ENCODE measurements at regions not wholly inside any gene's neighbourhood (a gene's known extent, or its start where the extent isn't known, plus 50 kb on each side); places are given as distances from the start of the nearest gene placed in this dataset.

- H2AFZ ChIP-seq (ENCODE audit: insufficient read depth, low read depth, low read length, poor library complexity, severe bottlenecking): no peak overlapping the region
- no peak overlapping the region for H3K9ac ChIP-seq (ENCODE audit: low read length)
- CTCF ChIA-PET: no interaction called here
- Mint-ChIP-seq H3K27me3 (no peaks in the 10 kb centered on the region), H3K27ac (no peak overlapping the region), H3K4me3 (no peak overlapping the region), H3K9me3 (ENCODE audit: insufficient read depth) (peaks cover 5% of the 10 kb centered on the region), H3K4me1 (no peaks in the 10 kb centered on the region)
- ATAC-seq (ENCODE audit: low read depth) (no peak), DNase-seq (no peak)
- no peaks in the 10 kb centered on the region for H3K27me3 ChIP-seq (replicated peaks in 1 of 4; ENCODE audit: control extremely low read depth in 1 of 4, control insufficient read depth in 3 of 4, insufficient read depth in 4 of 4, low read length in 3 of 4)
- no peaks in the 10 kb centered on the region for H3K79me2 ChIP-seq (ENCODE audit: control insufficient read depth, insufficient read depth, low read length)
- no peaks in the 10 kb centered on the region for H3K36me3 ChIP-seq (replicated peaks in 1 of 2; ENCODE audit: control extremely low read depth in 1 of 2, control insufficient read depth in 1 of 2, extremely low read depth in 1 of 2, insufficient read depth in 2 of 2, low read length in 1 of 2)
- H3K4me3 ChIP-seq (ENCODE audit: control extremely low read depth in 1 of 5, extremely low read depth in 1 of 5, insufficient read depth in 1 of 5, low read depth in 2 of 5, low read length in 4 of 5): no peak overlapping the region
- H3K4me1 ChIP-seq (ENCODE audit: control insufficient read depth in 2 of 2, insufficient read depth in 2 of 2, low read length in 2 of 2): no peaks in the 10 kb centered on the region
- POLR2A ChIA-PET: no interaction called here
- H3K27ac ChIP-seq (ENCODE audit: low read length in 2 of 2): no peak overlapping the region
- 67% methylated on average over 1 of the region's 3 CpGs for WGBS (ENCODE audit: insufficient coverage)
- no peak for TF ChIP-seq EZH2 (IDR thresholded peaks at IDR 0.05; ENCODE audit: borderline replicate concordance, insufficient read depth, low read depth, low read length, poor library complexity, severe bottlenecking)
- TF ChIP-seq, protein P1, sequence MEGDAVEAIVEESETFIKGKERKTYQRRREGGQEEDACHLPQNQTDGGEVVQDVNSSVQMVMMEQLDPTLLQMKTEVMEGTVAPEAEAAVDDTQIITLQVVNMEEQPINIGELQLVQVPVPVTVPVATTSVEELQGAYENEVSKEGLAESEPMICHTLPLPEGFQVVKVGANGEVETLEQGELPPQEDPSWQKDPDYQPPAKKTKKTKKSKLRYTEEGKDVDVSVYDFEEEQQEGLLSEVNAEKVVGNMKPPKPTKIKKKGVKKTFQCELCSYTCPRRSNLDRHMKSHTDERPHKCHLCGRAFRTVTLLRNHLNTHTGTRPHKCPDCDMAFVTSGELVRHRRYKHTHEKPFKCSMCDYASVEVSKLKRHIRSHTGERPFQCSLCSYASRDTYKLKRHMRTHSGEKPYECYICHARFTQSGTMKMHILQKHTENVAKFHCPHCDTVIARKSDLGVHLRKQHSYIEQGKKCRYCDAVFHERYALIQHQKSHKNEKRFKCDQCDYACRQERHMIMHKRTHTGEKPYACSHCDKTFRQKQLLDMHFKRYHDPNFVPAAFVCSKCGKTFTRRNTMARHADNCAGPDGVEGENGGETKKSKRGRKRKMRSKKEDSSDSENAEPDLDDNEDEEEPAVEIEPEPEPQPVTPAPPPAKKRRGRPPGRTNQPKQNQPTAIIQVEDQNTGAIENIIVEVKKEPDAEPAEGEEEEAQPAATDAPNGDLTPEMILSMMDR (IDR thresholded peaks at IDR 0.05): no peak
- no peaks in the 10 kb centered on the region for H4K20me1 ChIP-seq (ENCODE audit: control insufficient read depth, insufficient read depth, low read length, poor library complexity, severe bottlenecking)
- intact Hi-C loops (cut with micrococcal nuclease): no loop called here
- peaks cover 0 to 6% (median 0%) of the 10 kb centered on the region in 3 donors for H3K9me3 ChIP-seq (ENCODE audit: control extremely low read depth in 1 of 3, control insufficient read depth in 2 of 3, insufficient read depth in 1 of 3, low read length in 2 of 3)
- H3K4me2 ChIP-seq (replicated peaks; ENCODE audit: low read depth, low read length, poor library complexity, severe bottlenecking): no peak overlapping the region
Measured at GRCh38 chr6:74840953-74841352, 364.9 kb downstream of the COL12A1 start.

- no peak for ATAC-seq (ENCODE audit: low read depth)
- H3K27me3 Mint-ChIP-seq: no peaks in the 10 kb centered on the region
- Histone ChIP-seq H3K4me2 (replicated peaks; ENCODE audit: low read depth, low read length, poor library complexity, severe bottlenecking) (no peak overlapping the region), H3K27ac (ENCODE audit: low read length in 2 of 2) (no peak overlapping the region), H3K36me3 (replicated peaks in 1 of 2; ENCODE audit: control extremely low read depth in 1 of 2, control insufficient read depth in 1 of 2, extremely low read depth in 1 of 2, insufficient read depth in 2 of 2, low read length in 1 of 2) (no peaks in the 10 kb centered on the region), H3K4me3 (ENCODE audit: control extremely low read depth in 1 of 5, extremely low read depth in 1 of 5, insufficient read depth in 1 of 5, low read depth in 2 of 5, low read length in 4 of 5) (no peak overlapping the region), H4K20me1 (ENCODE audit: control insufficient read depth, insufficient read depth, low read length, poor library complexity, severe bottlenecking) (no peaks in the 10 kb centered on the region), H3K27me3 (replicated peaks in 1 of 4; ENCODE audit: control extremely low read depth in 1 of 4, control insufficient read depth in 3 of 4, insufficient read depth in 4 of 4, low read length in 3 of 4) (no peaks in the 10 kb centered on the region), H3K9ac (ENCODE audit: low read length) (no peak overlapping the region), H3K79me2 (ENCODE audit: control insufficient read depth, insufficient read depth, low read length) (no peaks in the 10 kb centered on the region), H3K4me1 (ENCODE audit: control insufficient read depth in 2 of 2, insufficient read depth in 2 of 2, low read length in 2 of 2) (no peaks in the 10 kb centered on the region), H2AFZ (ENCODE audit: insufficient read depth, low read depth, low read length, poor library complexity, severe bottlenecking) (no peak overlapping the region), H3K9me3 (ENCODE audit: control extremely low read depth in 1 of 3, control insufficient read depth in 2 of 3, insufficient read depth in 1 of 3, low read length in 2 of 3) (peaks cover 0 to 2% (median 0%) of the 10 kb centered on the region in 3 donors)
- no peak overlapping the region for H3K4me3 Mint-ChIP-seq
- ChIA-PET POLR2A (no interaction called here), CTCF (no interaction called here)
- peaks cover 6% of the 10 kb centered on the region for H3K9me3 Mint-ChIP-seq (ENCODE audit: insufficient read depth)
- no CpG with 5 or more reads among the region's 1 CpG for WGBS (ENCODE audit: insufficient coverage)
- DNase-seq: no peak
- no peaks in the 10 kb centered on the region for H3K4me1 Mint-ChIP-seq
- H3K27ac Mint-ChIP-seq: no peak overlapping the region
- intact Hi-C loops (cut with micrococcal nuclease): no loop called here
- no peak for TF ChIP-seq EZH2 (IDR thresholded peaks at IDR 0.05; ENCODE audit: borderline replicate concordance, insufficient read depth, low read depth, low read length, poor library complexity, severe bottlenecking)
- TF ChIP-seq, protein P1 (IDR thresholded peaks at IDR 0.05): no peak
Measured at GRCh38 chr6:74834967-74835366, 370.9 kb downstream of the COL12A1 start.
